ENCODE measurements at regions not wholly inside any gene's neighbourhood (a gene's known extent, or its start where the extent isn't known, plus 50 kb on each side); places are given as distances from the start of the nearest gene placed in this dataset.
A peak's percentile ranks its signal among the peaks of the same experiment; 100 is the strongest.

DNA sequence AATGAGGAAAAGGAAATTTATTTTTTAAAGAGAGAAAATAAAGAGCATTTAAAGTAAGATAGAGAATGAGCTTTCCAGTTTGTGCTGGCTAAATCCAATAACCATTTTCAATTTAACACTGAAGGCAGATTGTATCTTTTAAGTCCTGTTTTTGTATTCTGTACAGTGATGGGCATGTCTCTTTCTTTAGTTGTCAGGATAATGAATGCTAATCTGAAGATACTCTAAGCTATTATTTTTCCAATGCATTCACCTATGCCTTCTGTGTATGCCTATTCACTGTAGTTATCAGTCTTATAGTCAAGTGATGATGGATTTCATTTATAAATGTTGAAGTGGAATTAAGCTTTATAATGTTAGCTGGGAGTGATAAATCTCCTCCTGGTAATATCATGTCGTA is 101.4 kb downstream of the DYNAP start:
- H3K4me1 ChIP-seq (ENCODE audit: control insufficient read depth, insufficient read depth, low read length), result no peaks in the 10 kb centered on the region
- no peak overlapping the region for H3K9ac ChIP-seq (ENCODE audit: low read length)
- no peak for DNase-seq (ENCODE audit: low read depth)
- H3K36me3 ChIP-seq (ENCODE audit: control insufficient read depth, insufficient read depth, low read length, severe bottlenecking), result no peaks in the 10 kb centered on the region
- no peaks in the 10 kb centered on the region for H3K9me3 ChIP-seq (ENCODE audit: control insufficient read depth, low read length)
- H3K4me3 ChIP-seq (ENCODE audit: low read length), result no peak overlapping the region
- H3K27me3 ChIP-seq (replicated peaks; ENCODE audit: control insufficient read depth, insufficient read depth, low read length), result no peaks in the 10 kb centered on the region

DNA sequence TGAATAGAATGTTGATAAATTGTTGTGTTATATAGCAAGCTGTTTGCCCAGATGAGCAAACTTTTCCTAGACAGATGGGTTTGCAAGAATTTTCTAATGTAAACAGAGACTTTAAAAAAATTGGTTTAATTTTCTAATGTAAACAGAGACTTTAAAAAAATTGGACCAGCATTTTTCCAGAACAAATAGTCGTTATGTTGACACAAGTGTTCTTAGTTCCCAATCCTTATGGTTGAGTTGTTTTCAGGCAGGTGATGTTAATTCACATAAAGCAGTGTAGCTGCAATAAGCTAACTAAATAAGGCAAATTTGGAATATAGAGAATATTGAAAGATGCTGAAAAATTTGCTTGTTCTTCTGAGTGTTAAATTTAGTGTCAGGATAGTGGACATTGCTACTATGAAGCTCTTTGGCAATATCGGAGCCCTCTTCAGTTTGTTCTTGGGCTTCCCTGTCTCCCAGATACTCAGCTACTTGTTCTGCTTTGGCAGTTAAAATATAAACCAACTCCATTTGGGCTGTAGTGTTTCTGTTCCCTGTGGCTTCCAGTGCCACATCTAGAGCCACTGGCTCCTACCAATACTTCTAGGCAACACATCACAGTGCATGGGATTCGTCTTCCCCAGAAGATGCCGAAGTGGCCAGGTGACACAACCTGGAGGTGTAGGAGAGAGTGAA is 105.7 kb downstream of the DYNAP start:
- H3K27me3 ChIP-seq (replicated peaks; ENCODE audit: control insufficient read depth, insufficient read depth, low read length), result no peaks in the 10 kb centered on the region
- H3K9me3 ChIP-seq (ENCODE audit: control insufficient read depth, low read length), result no peaks in the 10 kb centered on the region
- H3K36me3 ChIP-seq (ENCODE audit: control insufficient read depth, insufficient read depth, low read length, severe bottlenecking), result no peaks in the 10 kb centered on the region
- H3K9ac ChIP-seq (ENCODE audit: low read length), result no peak overlapping the region
- no peak overlapping the region for H3K4me3 ChIP-seq (ENCODE audit: low read length)
- DNase-seq (ENCODE audit: low read depth), result peak; percentile 45
- no peaks in the 10 kb centered on the region for H3K4me1 ChIP-seq (ENCODE audit: control insufficient read depth, insufficient read depth, low read length)

DNA sequence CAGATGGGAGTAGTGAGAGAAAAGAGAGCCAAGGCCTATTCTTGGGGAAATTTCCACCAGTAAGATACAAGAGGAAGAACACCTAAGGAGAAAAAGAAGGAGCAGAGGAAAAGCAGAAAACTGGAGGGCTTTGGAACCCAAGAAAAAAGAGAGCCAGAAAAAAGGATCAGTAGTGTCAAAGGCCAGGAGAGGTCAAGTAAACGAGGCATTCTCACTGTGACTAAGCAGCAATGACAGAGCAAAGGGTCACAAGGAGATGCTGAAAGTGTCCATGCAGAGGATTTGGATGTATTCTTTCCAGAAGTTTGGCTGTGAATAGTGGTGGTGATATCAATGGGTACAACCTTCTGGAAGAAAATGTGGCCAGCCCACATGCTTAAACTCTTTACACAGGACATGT is 109.5 kb downstream of the DYNAP start:
- Histone ChIP-seq H3K4me1 (ENCODE audit: control insufficient read depth, insufficient read depth, low read length) (peaks cover 15% of the 10 kb centered on the region), H3K4me3 (ENCODE audit: low read length) (no peak overlapping the region), H3K36me3 (ENCODE audit: control insufficient read depth, insufficient read depth, low read length, severe bottlenecking) (no peaks in the 10 kb centered on the region), H3K27me3 (replicated peaks; ENCODE audit: control insufficient read depth, insufficient read depth, low read length) (no peaks in the 10 kb centered on the region), H3K9ac (ENCODE audit: low read length) (no peak overlapping the region), H3K9me3 (ENCODE audit: control insufficient read depth, low read length) (no peaks in the 10 kb centered on the region)
- no peak for DNase-seq (ENCODE audit: low read depth)

DNA sequence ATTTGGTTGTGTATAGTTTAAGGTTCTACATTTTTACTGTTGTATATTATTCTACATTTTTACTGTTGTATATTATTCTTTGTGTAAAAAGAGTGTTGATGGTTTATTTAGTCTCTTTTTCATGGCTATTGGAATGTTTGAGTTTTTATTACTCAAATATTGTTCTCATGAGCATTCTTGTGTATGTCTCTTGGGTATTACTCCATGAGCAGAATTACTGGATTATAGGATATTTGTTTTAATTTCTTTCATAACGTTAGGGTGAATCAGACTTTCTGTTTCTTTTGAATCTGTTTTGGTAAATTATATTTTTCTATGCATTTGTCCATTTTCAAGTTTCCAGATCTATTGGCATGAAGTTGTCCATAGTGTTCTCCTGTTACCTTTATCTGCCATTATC is 111.6 kb downstream of the DYNAP start:
- H3K4me3 ChIP-seq (ENCODE audit: low read length), result peak overlapping the region; percentile 0
- H3K36me3 ChIP-seq (ENCODE audit: control insufficient read depth, insufficient read depth, low read length, severe bottlenecking), result no peaks in the 10 kb centered on the region
- no peaks in the 10 kb centered on the region for H3K27me3 ChIP-seq (replicated peaks; ENCODE audit: control insufficient read depth, insufficient read depth, low read length)
- H3K9me3 ChIP-seq (ENCODE audit: control insufficient read depth, low read length), result no peaks in the 10 kb centered on the region
- no peak overlapping the region for H3K9ac ChIP-seq (ENCODE audit: low read length)
- DNase-seq (ENCODE audit: low read depth), result peak; percentile 65
- H3K4me1 ChIP-seq (ENCODE audit: control insufficient read depth, insufficient read depth, low read length), result peaks cover 15% of the 10 kb centered on the region

DNA sequence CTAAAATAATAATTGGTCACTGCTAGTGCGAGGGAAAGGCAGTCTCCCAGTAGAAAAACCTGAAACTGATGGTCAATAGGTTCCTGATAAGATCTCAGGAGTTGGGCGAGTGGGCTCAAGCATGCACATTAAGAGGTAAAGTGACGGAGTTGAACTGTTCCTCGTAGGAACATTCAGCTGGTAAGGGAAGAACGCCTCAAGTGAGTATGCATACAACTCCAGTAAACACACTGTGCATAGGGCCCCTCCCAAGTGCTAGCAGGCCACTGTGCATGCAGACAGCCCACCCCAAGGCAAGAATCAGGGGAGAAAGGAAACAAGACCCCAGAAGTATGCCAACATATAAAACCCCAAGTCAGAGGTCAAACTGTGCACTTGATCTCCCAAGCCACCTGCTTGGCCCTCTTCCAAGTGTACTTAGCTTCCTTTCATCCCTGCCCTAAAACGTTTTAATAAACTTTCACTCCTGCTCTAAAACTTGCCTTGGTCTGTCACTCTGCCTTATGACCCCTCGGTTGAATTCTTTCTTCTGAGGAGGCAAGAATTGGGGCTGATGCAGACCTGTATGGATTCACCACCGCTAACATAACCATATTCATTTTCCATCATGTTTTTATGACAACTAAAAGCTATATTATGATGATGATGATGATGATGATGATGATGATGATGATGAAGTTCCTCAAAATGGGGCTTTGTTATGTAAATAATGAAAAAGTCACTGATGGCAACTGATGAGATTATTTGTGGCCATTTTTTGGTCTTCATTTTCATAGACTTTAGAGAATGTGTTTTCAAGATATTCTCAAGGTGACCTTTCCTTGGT is 118.0 kb upstream of the RAB27B start:
- Histone ChIP-seq H3K36me3 (ENCODE audit: control insufficient read depth, insufficient read depth, low read length, severe bottlenecking) (no peaks in the 10 kb centered on the region), H3K4me3 (ENCODE audit: low read length) (no peak overlapping the region), H3K4me1 (ENCODE audit: control insufficient read depth, insufficient read depth, low read length) (peaks cover 11% of the 10 kb centered on the region), H3K9me3 (ENCODE audit: control insufficient read depth, low read length) (no peaks in the 10 kb centered on the region), H3K27me3 (replicated peaks; ENCODE audit: control insufficient read depth, insufficient read depth, low read length) (no peaks in the 10 kb centered on the region), H3K9ac (ENCODE audit: low read length) (no peak overlapping the region)
- no peak for DNase-seq (ENCODE audit: low read depth)

DNA sequence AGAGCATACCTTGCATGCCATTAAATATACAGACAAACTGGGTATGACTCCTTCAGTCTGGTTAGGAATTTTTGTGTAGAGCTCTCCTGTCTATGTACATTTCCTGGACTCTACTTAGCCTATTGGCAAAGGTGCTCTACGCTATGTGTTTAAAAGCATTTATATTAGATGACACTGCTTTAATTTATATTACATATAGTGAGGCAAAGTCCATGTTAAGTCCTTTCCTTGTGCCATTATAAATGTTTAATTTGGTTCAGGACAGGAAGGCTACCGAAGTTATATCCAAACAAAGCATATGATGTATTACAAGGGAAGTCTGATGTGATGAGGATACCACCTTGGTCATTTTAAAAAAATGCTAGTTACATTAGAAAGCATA is 117.4 kb upstream of the RAB27B start:
- Histone ChIP-seq H3K36me3 (ENCODE audit: control insufficient read depth, insufficient read depth, low read length, severe bottlenecking) (no peaks in the 10 kb centered on the region), H3K27me3 (replicated peaks; ENCODE audit: control insufficient read depth, insufficient read depth, low read length) (no peaks in the 10 kb centered on the region), H3K9me3 (ENCODE audit: control insufficient read depth, low read length) (no peaks in the 10 kb centered on the region), H3K4me3 (ENCODE audit: low read length) (no peak overlapping the region), H3K4me1 (ENCODE audit: control insufficient read depth, insufficient read depth, low read length) (peaks cover 11% of the 10 kb centered on the region), H3K9ac (ENCODE audit: low read length) (no peak overlapping the region)
- DNase-seq (ENCODE audit: low read depth), result no peak

DNA sequence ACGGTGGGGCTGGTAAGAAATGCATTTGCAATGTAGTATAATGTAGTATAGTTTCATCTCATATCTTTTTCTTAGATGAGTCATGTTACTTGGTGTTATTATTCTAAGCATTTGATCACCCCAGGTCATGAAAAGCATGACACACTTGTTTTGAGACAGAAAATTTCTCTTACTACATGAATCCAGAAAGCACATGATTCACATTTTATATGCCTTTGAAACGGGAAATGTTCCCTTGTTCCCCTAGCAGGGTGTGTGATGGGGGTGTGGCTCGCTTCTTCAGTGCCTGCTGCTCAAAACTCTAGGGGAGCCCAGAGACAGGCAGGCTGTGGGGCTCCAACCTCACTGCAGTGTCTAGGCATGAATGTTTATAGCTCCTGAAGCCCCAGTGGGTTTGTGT is 116.0 kb upstream of the RAB27B start:
- Histone ChIP-seq H3K27me3 (replicated peaks; ENCODE audit: control insufficient read depth, insufficient read depth, low read length) (no peaks in the 10 kb centered on the region), H3K4me3 (ENCODE audit: low read length) (no peak overlapping the region), H3K36me3 (ENCODE audit: control insufficient read depth, insufficient read depth, low read length, severe bottlenecking) (no peaks in the 10 kb centered on the region), H3K4me1 (ENCODE audit: control insufficient read depth, insufficient read depth, low read length) (peaks cover 11% of the 10 kb centered on the region), H3K9ac (ENCODE audit: low read length) (no peak overlapping the region), H3K9me3 (ENCODE audit: control insufficient read depth, low read length) (no peaks in the 10 kb centered on the region)
- DNase-seq (ENCODE audit: low read depth), result peak; percentile 76

DNA sequence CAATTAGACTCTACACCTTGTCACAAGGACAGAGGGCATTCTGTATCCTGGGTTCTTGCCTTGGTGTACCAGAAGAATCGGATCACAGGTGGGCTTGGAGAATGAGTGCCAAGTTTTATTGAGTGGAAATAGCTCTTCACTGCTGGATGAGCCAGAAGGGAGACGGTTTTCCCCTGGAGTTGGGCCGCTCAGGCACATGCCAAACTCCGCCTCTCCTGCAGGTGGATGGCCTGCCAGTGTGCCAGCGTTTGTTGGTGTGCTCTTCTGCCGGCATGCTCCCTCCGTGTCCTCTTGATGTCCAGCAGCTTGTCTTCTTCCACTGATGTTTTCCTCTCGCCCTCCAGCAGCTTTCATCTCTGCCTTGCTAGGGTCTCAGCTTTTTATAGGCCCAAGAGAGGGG is 115.5 kb upstream of the RAB27B start:
- H3K36me3 ChIP-seq (ENCODE audit: control insufficient read depth, insufficient read depth, low read length, severe bottlenecking), result no peaks in the 10 kb centered on the region
- no peaks in the 10 kb centered on the region for H3K27me3 ChIP-seq (replicated peaks; ENCODE audit: control insufficient read depth, insufficient read depth, low read length)
- no peak overlapping the region for H3K9ac ChIP-seq (ENCODE audit: low read length)
- peaks cover 11% of the 10 kb centered on the region for H3K4me1 ChIP-seq (ENCODE audit: control insufficient read depth, insufficient read depth, low read length)
- no peak overlapping the region for H3K4me3 ChIP-seq (ENCODE audit: low read length)
- H3K9me3 ChIP-seq (ENCODE audit: control insufficient read depth, low read length), result no peaks in the 10 kb centered on the region
- no peak for DNase-seq (ENCODE audit: low read depth)

DNA sequence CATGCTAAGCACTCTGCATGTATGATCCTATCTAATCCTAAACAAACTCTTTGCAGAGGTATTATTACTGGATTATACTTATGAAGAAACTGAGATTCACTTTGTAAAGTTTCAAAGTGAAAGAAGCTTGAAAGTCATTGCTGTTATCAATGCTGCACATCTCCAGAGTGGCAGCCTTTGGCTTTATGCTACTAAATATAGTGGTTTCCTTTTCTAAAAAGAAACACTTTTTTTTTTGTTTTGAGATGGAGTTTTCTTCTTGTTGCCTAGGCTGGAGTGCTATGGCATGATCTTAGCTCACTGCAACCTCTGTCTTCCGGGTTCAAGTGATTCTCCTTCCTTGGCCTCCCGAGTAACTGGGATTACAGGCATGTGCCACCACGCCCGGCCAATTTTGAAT is 114.9 kb upstream of the RAB27B start:
- no peak for DNase-seq (ENCODE audit: low read depth)
- H3K36me3 ChIP-seq (ENCODE audit: control insufficient read depth, insufficient read depth, low read length, severe bottlenecking), result no peaks in the 10 kb centered on the region
- H3K4me1 ChIP-seq (ENCODE audit: control insufficient read depth, insufficient read depth, low read length), result peaks cover 11% of the 10 kb centered on the region
- H3K9me3 ChIP-seq (ENCODE audit: control insufficient read depth, low read length), result no peaks in the 10 kb centered on the region
- H3K9ac ChIP-seq (ENCODE audit: low read length), result no peak overlapping the region
- no peaks in the 10 kb centered on the region for H3K27me3 ChIP-seq (replicated peaks; ENCODE audit: control insufficient read depth, insufficient read depth, low read length)
- no peak overlapping the region for H3K4me3 ChIP-seq (ENCODE audit: low read length)

DNA sequence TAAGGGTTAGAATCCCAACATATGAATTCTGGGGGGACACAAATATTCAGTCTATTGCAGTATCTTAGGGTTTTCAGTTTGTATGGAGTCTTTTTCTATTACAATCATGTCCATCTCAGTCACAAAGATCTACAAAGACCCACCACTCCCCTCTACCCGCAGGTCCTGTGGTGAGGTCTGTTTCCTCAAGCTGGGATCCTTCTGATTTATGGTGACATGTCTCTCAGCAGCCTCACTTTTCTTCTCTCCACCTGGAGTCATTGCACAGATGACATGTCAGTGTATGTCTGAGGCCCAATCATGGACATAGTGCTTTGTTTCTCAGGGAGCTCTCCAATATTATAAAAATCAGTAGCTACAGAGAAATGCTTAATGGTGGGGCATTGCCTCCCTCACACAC is 113.4 kb upstream of the RAB27B start:
- no peak for DNase-seq (ENCODE audit: low read depth)
- Histone ChIP-seq H3K9ac (ENCODE audit: low read length) (no peak overlapping the region), H3K4me3 (ENCODE audit: low read length) (no peak overlapping the region), H3K36me3 (ENCODE audit: control insufficient read depth, insufficient read depth, low read length, severe bottlenecking) (no peaks in the 10 kb centered on the region), H3K9me3 (ENCODE audit: control insufficient read depth, low read length) (no peaks in the 10 kb centered on the region), H3K4me1 (ENCODE audit: control insufficient read depth, insufficient read depth, low read length) (peaks cover 11% of the 10 kb centered on the region), H3K27me3 (replicated peaks; ENCODE audit: control insufficient read depth, insufficient read depth, low read length) (no peaks in the 10 kb centered on the region)

DNA sequence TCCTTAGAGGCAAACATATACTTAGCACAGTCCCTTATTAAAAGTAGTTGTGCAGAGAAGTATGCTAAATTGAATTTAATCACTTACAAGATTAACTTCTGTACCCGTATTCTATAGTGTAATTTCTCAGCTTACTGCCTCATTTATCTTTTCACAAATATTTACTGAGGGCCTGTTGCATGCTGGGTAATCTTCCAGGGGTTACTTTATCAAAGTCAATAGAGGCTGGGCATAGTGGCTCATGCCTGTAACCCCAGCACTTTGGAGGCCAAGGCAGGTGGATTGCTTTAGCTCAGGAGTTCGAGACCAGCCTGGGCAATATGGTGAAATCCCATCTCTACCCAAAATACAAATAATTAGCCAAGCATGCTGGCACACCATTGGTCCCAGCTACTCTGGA is 111.7 kb upstream of the RAB27B start:
- Histone ChIP-seq H3K36me3 (ENCODE audit: control insufficient read depth, insufficient read depth, low read length, severe bottlenecking) (no peaks in the 10 kb centered on the region), H3K4me3 (ENCODE audit: low read length) (no peak overlapping the region), H3K9ac (ENCODE audit: low read length) (no peak overlapping the region), H3K4me1 (ENCODE audit: control insufficient read depth, insufficient read depth, low read length) (peaks cover 11% of the 10 kb centered on the region), H3K27me3 (replicated peaks; ENCODE audit: control insufficient read depth, insufficient read depth, low read length) (no peaks in the 10 kb centered on the region), H3K9me3 (ENCODE audit: control insufficient read depth, low read length) (no peaks in the 10 kb centered on the region)
- no peak for DNase-seq (ENCODE audit: low read depth)

All from adipocyte (in vitro differentiated cells).